ENCODE measurements at regions not wholly inside any gene's neighbourhood (a gene's known extent, or its start where the extent isn't known, plus 50 kb on each side); places are given as distances from the start of the nearest gene placed in this dataset.

GRCh38 chr1:21340230-21340945 is 50.1 kb upstream of the ECE1 start:
- TF ChIP-seq EZH2 (IDR thresholded peaks at IDR 0.05; ENCODE audit: insufficient read depth, poor library complexity, severe bottlenecking) (no peak), EZH2phosphoT487 (IDR thresholded peaks at IDR 0.05; ENCODE audit: insufficient read depth, low read depth) (no peak)

Data from GM23248 (cell line).